Stomach (tissue), 4 donors: ENCODE measurements at regions not wholly inside any gene's neighbourhood (a gene's known extent, or its start where the extent isn't known, plus 50 kb on each side); places are given as distances from the start of the nearest gene placed in this dataset.

Experiments
- CTCF ChIP-seq, 7 experiments: fragments of 450-650 bp in 4 of 7; fragments of 200-600 bp in 3 of 7; sonication (generic) in 3 of 7; IDR thresholded peaks; one replicate each; pipeline ENCODE4 v1.5.1; 2016 to 2019; ENCODE audit warnings: antibody characterized with exemption in 7 of 7, control low read depth in 2 of 7, mild to moderate bottlenecking in 1 of 7
- POLR2A ChIP-seq, 4 donors: fragments of 450-650 bp; IDR thresholded peaks; one replicate each; pipeline ENCODE4 v1.6.1; 2016; ENCODE audit warnings: antibody characterized with exemption in 4 of 4, control low read depth in 2 of 4, mild to moderate bottlenecking in 1 of 4, moderate library complexity in 1 of 4

- TF ChIP-seq CTCF (IDR thresholded peaks at IDR 0.05), result no peak
- TF ChIP-seq POLR2A (IDR thresholded peaks at IDR 0.05), result no peak
Measured at GRCh38 chr12:31797230-31797872, 68.5 kb upstream of the AMN1 start.
